ENCODE measurements at regions not wholly inside any gene's neighbourhood (a gene's known extent, or its start where the extent isn't known, plus 50 kb on each side); places are given as distances from the start of the nearest gene placed in this dataset.

GRCh38 chr3:130266817-130267216 lies 78.7 kb upstream of the COL6A5 start:
- Mint-ChIP-seq H3K27me3 (no peaks in the 10 kb centered on the region), H3K4me1 (no peaks in the 10 kb centered on the region), H3K9me3 (no peaks in the 10 kb centered on the region), H3K36me3 (ENCODE audit: low read depth) (no peaks in the 10 kb centered on the region), H3K4me3 (no peak overlapping the region), H3K27ac (no peak overlapping the region)
- DNase-seq (no peak), ATAC-seq (ENCODE audit: low read depth) (no peak)
- POLR2A ChIA-PET = no interaction called here
- CTCF ChIA-PET = no interaction called here
- intact Hi-C loops (cut with micrococcal nuclease) = no loop called here
- TF ChIP-seq CTCF (IDR thresholded peaks at IDR 0.05) = no peak

- peaks cover 4% of the 10 kb centered on the region for H3K27me3 Mint-ChIP-seq
- H3K27ac Mint-ChIP-seq = no peak overlapping the region
- H3K4me3 Mint-ChIP-seq = no peak overlapping the region
- intact Hi-C loops (cut with micrococcal nuclease) = no loop called here
- H3K36me3 Mint-ChIP-seq (ENCODE audit: low read depth) = no peaks in the 10 kb centered on the region
- DNase-seq = no peak
- ChIA-PET CTCF (interaction anchor here (0.6 kb wide), 1 partner anchor 507 kb away, joined by 3 read pairs; no protein-coding TSS in a partner anchor), POLR2A (no interaction called here)
- H3K9me3 Mint-ChIP-seq = no peaks in the 10 kb centered on the region
- TF ChIP-seq CTCF (IDR thresholded peaks at IDR 0.05) = no peak
- no peaks in the 10 kb centered on the region for H3K4me1 Mint-ChIP-seq
- no peak for ATAC-seq (ENCODE audit: low read depth)
These were observed 69.2 kb upstream of the COL6A5 start for GRCh38 chr3:130276203-130276803.

- H3K27ac Mint-ChIP-seq = no peak overlapping the region
- POLR2A ChIA-PET = no interaction called here
- H3K27me3 Mint-ChIP-seq = peaks cover 10% of the 10 kb centered on the region
- no peaks in the 10 kb centered on the region for H3K4me1 Mint-ChIP-seq
- H3K4me3 Mint-ChIP-seq = no peak overlapping the region
- no peak for ATAC-seq (ENCODE audit: low read depth)
- H3K9me3 Mint-ChIP-seq = no peaks in the 10 kb centered on the region
- CTCF ChIA-PET = no interaction called here
- DNase-seq = no peak
- intact Hi-C loops (cut with micrococcal nuclease) = no loop called here
- H3K36me3 Mint-ChIP-seq (ENCODE audit: low read depth) = no peaks in the 10 kb centered on the region
- TF ChIP-seq CTCF (IDR thresholded peaks at IDR 0.05) = no peak
These were observed 56.8 kb upstream of the COL6A5 start for GRCh38 chr3:130288670-130289069.

- CTCF ChIA-PET = no interaction called here
- no peaks in the 10 kb centered on the region for H3K36me3 Mint-ChIP-seq (ENCODE audit: low read depth)
These were observed 54.3 kb upstream of the COL6A5 start for GRCh38 chr3:130291148-130291547.

GRCh38 chr3:130293247-130293646 lies 52.2 kb upstream of the COL6A5 start:
- CTCF ChIA-PET = no interaction called here
- ATAC-seq (ENCODE audit: low read depth) = no peak
- H3K9me3 Mint-ChIP-seq = peaks cover 3% of the 10 kb centered on the region
- peaks cover 7% of the 10 kb centered on the region for H3K27me3 Mint-ChIP-seq
- no peaks in the 10 kb centered on the region for H3K4me1 Mint-ChIP-seq
- no peak for TF ChIP-seq CTCF (IDR thresholded peaks at IDR 0.05)
- no peak overlapping the region for H3K27ac Mint-ChIP-seq
- no peak overlapping the region for H3K4me3 Mint-ChIP-seq
- H3K36me3 Mint-ChIP-seq (ENCODE audit: low read depth) = no peaks in the 10 kb centered on the region
- DNase-seq = no peak
- intact Hi-C loops (cut with micrococcal nuclease) = no loop called here
- POLR2A ChIA-PET = no interaction called here

More at GRCh38 chr3:130291148-130291547, 54.3 kb upstream of the COL6A5 start:
- DNase-seq (no peak), ATAC-seq (ENCODE audit: low read depth) (no peak)
- Mint-ChIP-seq H3K4me3 (no peak overlapping the region), H3K27ac (no peak overlapping the region), H3K4me1 (no peaks in the 10 kb centered on the region), H3K9me3 (peaks cover 2% of the 10 kb centered on the region), H3K27me3 (peaks cover 7% of the 10 kb centered on the region)
- intact Hi-C loops (cut with micrococcal nuclease) = no loop called here
- TF ChIP-seq CTCF (IDR thresholded peaks at IDR 0.05) = no peak
- POLR2A ChIA-PET = no interaction called here

Measured in activated B cell treated with CpG ODN at 0.5 μM for 24 hours (primary cell).